NCI-H2227 (cell line): ENCODE measurements at regions not wholly inside any gene's neighbourhood (a gene's known extent, or its start where the extent isn't known, plus 50 kb on each side); places are given as distances from the start of the nearest gene placed in this dataset.

ENCODE experiments used
- DNase-seq: peaks from one replicate; lab custom pipeline; 2025; ENCODE audit not compliant: unreplicated experiment; lab: John Stamatoyannopoulos, UW

DNA sequence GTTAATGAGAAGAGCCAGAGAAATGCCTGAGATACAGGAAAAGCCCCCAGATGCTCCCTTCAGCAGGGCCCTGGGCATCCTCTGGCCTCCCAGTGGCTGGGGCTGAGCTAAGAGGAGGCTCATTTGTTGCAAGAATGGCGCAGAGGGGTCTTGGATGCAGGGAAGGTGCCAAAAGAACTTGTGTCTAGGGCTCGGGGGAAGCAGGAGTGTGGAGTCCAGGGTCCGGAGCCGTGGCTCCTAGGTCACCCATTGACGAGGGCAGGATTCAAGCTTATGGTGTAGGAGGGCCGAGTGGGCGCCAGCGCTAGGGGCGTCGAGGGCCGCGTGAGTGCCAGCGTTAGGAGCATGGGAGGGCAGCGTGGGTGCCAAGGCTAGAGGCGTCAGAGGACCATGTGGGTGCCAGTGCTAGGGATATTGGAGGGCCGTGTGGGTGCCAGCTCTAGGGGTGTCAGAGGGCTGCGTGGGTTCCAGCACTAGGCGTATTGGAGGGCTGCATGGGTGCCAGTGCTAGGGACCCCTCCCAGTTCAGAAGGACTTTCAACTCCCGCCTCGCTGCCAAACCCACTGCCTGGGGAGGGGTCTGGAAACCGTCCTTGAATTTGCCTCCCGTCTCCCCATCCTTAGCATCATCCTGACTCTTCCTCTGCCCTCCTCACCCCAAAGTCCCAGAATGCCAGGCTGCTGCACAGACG, 250.5 kb upstream of the AFDN start:
- no peak for DNase-seq

GRCh38 chr6:167576828-167577503, 249.7 kb upstream of the AFDN start:
- DNase-seq: no peak

DNA sequence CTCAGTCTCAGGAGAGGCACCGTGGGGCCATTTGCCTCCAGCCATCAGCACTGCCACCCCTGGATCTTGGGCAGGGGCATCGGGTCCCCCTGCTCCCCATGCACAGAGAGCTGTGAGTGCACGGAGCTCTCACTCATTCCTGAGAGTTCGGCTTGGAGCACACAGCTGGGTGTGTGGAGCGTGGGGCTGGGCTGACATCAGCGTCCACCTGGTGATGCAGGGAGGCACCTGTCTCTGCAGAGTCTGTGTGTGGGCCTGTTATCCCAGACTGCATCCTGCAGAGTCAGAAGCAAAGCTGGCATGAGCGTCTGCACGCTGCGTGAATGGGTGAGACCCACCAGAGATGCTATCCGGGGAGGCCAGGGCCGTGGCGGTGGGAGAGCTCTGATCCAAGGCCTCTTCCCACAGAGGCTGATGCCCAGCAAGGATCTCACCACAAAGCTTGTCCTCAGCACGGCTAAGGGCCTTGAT, 248.8 kb upstream of the AFDN start:
- DNase-seq: no peak

- DNase-seq: no peak
Observed at GRCh38 chr6:167578371-167578901, 248.3 kb upstream of the AFDN start.

DNA sequence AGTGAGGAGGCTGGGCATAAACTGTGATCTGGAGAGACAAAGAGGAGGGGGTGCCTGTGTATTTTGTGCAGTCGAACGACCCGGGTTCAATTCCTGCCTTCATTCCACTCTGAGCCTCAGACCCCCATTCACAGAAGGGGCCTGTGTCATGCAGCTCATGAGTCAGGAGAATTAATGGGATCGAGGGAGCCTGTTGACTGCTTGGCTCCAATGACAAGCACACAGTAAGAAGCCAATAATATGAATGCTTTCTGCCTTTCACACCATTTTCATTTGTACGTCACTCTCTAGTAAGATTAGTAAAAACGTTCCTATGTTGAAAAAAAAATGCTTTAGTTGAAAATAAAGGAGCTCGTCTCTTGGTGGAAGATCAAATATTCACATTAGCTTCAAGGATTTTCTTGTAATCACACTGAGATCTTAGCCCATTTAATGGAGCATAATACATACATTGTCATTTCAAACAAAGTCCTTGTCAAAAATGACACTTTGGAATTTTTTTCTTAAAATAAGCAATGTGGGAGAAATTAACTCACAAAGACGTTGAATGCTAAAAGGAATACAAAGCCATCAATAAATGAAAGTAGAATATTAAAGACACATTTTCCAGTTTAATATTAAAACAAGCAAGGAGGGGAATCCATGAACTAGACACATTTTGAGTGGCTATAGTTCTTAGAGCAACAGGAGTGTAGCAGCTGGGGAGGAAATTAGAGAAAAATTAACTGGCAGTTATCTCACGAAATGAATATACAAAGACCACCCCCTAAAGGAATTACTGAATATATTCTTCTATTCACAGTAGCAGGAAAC, 246.7 kb upstream of the AFDN start:
- no peak for DNase-seq

DNA sequence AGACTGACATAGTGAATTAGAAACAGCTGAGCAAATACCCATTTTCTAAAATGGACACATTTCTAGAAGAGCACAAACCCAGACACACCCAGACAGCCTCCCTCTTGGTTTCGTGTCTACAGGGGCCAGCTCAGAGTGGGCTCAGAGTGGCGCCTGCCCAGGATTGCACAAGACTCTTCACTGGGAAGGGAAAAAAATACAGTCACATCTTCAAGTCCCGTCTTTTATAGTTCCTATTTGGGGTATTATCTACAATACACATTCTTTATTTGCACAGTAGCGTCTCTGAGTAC, 246.1 kb upstream of the AFDN start:
- no peak for DNase-seq

GRCh38 chr6:167581637-167582036, 245.1 kb upstream of the AFDN start:
- no peak for DNase-seq

- no peak for DNase-seq
Observed at GRCh38 chr6:167583412-167583811, 243.3 kb upstream of the AFDN start.

DNA sequence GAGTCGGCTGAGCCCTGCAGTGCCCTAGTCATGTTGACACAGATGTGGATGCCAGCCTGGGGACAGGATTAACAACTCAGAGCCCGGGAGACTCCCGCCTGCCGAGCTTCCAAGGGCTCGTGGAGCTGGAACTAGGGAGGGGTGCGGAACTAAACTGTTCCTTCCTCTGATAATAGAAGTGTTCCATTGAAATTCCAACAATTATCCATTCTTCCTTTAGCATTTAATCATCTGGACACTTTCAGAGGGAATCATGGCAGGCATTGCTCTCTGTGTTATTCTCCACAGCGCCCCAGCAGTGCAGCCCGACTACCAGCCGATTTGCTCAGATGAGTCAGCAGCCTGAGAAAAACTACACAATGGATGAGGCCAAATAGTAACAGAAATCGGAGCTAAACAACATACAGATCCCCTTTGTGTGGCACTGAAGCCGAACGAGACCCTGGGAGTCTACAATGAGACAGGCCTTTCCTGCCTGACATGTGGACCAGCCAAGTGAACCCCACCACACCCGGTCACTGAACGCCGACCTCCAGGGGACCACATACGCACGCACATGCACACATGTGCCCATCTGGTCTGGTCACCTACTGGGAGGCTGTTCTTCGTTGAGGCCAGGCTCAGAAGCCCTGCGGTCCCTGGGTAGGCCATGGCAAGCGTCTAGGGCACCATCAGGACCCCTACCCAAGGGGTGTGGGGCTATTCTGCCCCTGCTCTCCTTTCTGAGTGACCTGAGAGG, 238.4 kb upstream of the AFDN start:
- DNase-seq: no peak

- DNase-seq: no peak
Observed at GRCh38 chr6:167588920-167589614, 237.6 kb upstream of the AFDN start.

DNA sequence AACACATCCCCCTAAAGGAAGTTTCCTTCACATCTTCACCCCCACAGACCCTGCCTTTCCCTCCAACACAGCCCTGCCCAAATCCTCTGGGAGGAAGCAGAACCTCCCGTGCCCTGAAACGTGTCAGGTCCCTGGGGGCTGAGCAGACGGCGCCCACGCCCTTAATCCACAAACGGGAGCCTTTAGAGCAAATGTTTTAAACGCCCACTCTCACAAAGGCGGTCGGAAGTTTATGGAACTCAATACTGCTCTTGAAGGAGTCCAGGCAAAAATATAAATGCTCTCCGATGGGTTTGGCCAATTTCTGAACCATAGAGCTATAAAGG, 237.1 kb upstream of the AFDN start:
- DNase-seq: no peak

DNA sequence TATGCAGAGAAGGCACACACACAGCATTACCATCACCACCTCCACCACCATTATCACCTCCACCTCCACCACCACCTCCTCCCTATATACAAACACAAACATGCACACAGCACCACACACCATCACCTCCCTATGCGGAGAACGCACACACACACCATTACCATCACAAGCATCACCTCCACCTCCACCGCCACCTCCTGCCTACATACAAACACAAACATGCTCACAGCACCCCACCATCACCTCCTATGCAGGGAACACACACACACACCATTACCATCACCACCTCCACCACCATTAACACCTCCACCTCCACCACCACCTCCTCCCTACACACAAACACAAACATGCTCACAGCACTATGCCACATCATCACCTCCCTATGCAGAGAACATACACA, 236.5 kb upstream of the AFDN start:
- no peak for DNase-seq
